Loucy (cell line): ENCODE measurements at regions not wholly inside any gene's neighbourhood (a gene's known extent, or its start where the extent isn't known, plus 50 kb on each side); places are given as distances from the start of the nearest gene placed in this dataset.

Experiments used
- EZH2phosphoT487 ChIP-seq: fragments of 200-600 bp; IDR thresholded peaks from 2 replicates; pipeline ENCODE4 v1.6.1; 2018; ENCODE audit warnings: antibody characterized with exemption, mild to moderate bottlenecking, moderate library complexity, borderline replicate concordance
- TF ChIP-seq, protein P1 (sequence below): fragments of 200-600 bp; sonication (generic); conservative IDR thresholded peaks from 2 replicates; pipeline ENCODE4 v1.5.1; 2014; ENCODE audit warnings: mild to moderate bottlenecking, antibody characterized with exemption, low read length

GRCh38 chr11:69402251-69402887, 79.1 kb upstream of the LINC01488 start:
- TF ChIP-seq, protein P1, sequence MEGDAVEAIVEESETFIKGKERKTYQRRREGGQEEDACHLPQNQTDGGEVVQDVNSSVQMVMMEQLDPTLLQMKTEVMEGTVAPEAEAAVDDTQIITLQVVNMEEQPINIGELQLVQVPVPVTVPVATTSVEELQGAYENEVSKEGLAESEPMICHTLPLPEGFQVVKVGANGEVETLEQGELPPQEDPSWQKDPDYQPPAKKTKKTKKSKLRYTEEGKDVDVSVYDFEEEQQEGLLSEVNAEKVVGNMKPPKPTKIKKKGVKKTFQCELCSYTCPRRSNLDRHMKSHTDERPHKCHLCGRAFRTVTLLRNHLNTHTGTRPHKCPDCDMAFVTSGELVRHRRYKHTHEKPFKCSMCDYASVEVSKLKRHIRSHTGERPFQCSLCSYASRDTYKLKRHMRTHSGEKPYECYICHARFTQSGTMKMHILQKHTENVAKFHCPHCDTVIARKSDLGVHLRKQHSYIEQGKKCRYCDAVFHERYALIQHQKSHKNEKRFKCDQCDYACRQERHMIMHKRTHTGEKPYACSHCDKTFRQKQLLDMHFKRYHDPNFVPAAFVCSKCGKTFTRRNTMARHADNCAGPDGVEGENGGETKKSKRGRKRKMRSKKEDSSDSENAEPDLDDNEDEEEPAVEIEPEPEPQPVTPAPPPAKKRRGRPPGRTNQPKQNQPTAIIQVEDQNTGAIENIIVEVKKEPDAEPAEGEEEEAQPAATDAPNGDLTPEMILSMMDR = no peak
- TF ChIP-seq EZH2phosphoT487 = no peak
